IPS-NIHi11 (cell line): ENCODE measurements at regions not wholly inside any gene's neighbourhood (a gene's known extent, or its start where the extent isn't known, plus 50 kb on each side); places are given as distances from the start of the nearest gene placed in this dataset.
"Not testable (repeated sequence)": the region's sequence is repeated elsewhere in the genome, so short reads cannot be mapped to it uniquely, and the experiment has no call there.

ENCODE experiments used
- DNase-seq: peaks from one replicate; pipeline ENCODE4 v3.0.0; 2012; ENCODE audit warnings: mixed read lengths, low spot score

DNA sequence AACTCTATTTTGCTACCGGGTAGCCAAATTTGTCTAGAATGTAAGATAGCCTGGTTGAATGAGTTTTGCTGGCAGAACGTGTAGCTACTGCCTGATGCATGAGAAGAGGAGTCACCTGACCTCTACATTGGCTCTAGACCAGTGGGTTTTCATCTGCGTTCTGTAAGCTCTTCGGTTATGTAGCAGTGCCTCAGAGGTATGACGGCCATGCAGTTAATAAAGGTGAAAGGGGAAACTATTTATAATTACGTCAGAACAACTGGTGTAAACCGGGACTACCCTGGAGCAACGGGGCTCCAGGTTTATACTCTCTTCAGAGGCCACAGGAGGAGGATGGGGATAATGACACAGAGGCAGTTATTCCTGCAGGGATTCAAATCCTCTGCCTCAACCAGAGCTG, 173.4 kb upstream of the KITLG start:
- no peak for DNase-seq

DNA sequence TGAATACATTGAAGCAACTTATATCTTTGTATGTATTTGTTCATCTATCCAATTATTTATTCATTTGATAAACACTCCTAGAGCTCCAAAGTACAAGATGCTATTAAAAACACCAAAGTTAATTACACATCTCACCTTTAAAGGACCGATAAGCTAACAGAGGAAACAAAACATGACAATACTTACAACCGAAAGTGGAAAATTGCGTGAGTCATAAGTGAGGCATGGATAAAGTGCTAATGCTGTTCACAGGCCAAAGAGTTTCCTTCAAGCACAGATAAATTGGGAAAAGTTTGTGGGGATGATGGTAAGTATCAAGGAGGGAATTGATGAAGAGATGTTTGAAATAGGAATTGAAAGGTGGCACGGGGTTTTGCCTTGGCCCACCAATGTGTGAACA, 172.8 kb upstream of the KITLG start:
- no peak for DNase-seq

GRCh38 chr12:88752183-88752582, 171.9 kb upstream of the KITLG start:
- DNase-seq: no peak

- no peak for DNase-seq
Observed at GRCh38 chr12:88750867-88751543, 170.7 kb upstream of the KITLG start.

DNA sequence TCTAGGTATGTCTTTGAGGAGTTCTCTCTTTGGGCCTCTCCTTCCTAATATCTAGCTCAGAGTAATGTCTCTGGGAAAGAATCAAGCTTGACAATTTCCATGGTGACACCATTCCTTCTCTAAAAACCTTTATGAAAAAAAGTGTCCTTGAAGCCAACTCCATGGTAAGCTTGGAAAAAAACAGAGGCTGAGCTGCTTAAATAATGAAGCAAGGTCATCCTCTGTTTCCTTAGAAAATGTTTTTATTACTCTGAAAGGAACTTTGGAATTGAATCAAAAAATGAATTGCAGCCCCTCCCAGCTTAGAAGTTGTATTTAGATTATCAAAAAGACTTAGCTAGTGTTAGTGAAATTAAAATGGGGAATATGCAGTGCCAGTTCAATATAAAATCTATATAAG, 166.1 kb upstream of the KITLG start:
- no peak for DNase-seq

GRCh38 chr12:88743946-88744685, 163.8 kb upstream of the KITLG start:
- no peak for DNase-seq

GRCh38 chr12:88737838-88738472, 157.7 kb upstream of the KITLG start:
- no peak for DNase-seq

DNA sequence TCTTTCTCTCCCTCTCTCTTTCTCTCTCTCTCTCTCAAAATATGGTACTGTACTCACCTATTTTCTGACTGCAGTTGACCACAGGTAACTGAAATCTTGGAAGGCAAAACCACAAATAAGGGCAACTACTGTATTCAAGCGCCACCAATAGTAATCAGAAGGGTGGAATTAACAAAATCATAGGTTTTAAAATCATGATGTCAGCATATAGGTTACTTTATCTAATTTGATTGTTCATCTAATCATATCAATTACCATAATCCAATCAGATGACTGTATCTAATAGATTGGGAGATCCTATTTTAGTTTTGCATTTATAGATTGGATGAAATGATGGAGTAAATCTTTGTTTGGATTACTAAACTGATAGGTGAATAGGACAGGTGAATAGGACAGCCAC, 155.8 kb upstream of the KITLG start:
- no peak for DNase-seq

DNA sequence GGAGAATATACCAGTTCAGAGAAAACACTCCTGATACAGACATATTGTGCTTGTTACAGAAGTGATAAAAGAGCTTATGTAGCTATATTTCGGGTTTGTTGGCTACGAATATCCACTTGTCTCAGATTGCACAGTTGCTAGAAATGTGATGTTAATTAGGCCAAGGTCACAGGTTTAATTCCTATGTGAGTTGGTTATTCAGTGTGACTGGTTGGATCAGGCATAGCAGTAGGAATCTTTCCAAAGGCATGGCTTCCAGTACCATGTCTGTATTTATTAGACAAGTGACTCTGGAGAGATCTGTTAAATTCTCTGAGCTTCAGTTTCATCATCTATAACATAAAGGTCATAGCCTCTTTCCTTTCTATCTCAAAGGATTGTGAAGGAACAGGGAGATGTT, 152.7 kb upstream of the KITLG start:
- DNase-seq: no peak

- no peak for DNase-seq
Observed at GRCh38 chr12:88729196-88729595, 148.9 kb upstream of the KITLG start.

GRCh38 chr12:88726806-88727720, 146.8 kb upstream of the KITLG start:
- DNase-seq: no peak

DNA sequence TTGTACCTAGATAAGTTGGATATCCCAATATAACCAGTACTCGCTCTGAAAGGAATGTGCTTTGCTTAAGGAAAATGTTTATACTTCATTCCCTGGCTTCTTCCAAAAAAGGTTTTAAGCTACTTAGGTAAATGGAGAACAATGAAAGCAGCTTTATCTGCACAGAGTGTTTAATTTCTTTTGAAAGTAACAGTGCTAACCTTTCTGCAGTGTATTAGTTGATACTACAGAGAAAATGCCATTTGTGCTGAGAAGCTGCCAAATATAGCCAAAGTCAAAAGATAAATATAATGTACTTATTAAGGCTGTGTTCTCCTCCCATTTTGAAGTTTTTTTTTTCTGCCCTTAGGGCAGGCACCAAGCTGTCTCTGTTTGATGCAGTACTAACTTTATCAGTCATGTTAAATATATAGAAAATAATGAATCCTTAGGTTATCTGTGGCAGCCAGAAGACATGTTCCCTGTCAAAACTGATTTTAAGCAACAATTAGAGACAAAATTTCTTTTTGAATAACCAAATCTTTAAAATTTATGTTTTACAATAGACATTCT, 145.4 kb upstream of the KITLG start:
- DNase-seq: no peak

- no peak for DNase-seq
Observed at GRCh38 chr12:88723219-88723618, 142.9 kb upstream of the KITLG start.

GRCh38 chr12:88720785-88721650, 140.7 kb upstream of the KITLG start:
- DNase-seq: no peak

- DNase-seq: no peak
Observed at GRCh38 chr12:88720231-88720630, 140.0 kb upstream of the KITLG start.

- DNase-seq: no peak
Observed at GRCh38 chr12:88717188-88717587, 136.9 kb upstream of the KITLG start.

DNA sequence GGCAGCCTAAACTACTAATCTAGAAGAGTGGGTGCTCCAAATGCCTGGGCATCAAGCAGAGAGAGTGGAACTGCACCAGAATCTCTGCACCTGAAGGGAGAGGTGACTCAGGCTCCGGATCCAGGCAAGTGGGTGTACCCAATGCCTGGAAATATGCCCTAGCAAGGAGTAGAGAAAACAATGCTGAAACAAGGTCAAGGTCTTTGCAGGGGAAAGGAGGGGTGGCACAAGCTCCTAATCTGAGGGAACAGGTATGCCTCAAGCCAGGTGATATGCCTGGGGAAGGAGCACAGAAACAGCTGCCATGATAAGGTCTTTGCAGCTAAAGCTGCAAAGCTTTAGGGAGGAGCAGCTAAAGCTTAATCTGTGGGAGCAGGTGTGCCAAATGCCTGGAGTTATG, 136.0 kb upstream of the KITLG start:
- DNase-seq: no peak

DNA sequence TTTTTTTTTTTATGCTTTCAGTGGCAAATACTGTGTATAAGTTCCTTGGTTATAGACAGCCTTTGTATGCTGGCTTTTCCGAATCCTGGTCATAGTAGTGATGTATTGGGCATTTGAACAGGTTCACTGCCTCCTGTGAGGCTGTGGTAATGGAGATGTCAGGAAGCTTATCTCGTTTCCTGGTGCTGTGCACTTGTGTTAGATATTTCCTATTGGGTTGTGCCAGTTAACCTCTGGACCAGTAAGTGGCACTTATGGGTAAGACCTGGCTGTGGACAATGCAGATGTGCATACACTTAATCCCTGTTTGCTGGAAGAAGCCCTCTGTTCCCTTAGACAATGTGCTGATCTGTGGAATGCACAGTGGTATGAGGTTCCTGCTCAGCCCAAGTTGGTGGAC, 135.4 kb upstream of the KITLG start:
- DNase-seq: no peak

DNA sequence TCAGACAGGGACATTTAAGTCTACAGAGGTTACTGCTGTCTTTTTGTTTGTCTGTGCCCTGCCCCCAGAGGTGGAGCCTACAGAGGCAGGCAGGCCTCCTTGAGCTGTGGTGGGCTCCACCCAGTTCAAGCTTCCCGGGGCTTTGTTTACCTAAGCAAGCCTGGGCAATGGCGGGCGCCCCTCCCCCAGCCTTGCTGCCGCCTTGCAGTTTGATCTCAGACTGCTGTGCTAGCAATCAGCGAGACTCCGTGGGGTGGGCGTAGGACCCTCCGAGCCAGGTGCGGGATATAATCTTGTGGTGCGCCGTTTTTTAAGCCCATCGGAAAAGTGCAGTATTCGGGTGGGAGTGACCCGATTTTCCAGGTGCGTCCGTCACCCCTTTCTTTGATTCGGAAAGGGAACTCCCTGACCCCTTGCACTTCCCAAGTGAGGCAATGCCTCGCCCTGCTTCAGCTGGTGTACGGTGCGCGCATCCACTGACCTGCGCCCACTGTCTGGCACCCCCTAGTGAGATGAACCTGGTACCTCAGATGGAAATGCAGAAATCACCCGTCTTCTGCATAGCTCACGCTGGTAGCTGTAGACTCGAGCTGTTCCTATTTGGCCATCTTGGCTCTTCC, 134.1 kb upstream of the KITLG start:
- not testable (repeated sequence) for DNase-seq

DNA sequence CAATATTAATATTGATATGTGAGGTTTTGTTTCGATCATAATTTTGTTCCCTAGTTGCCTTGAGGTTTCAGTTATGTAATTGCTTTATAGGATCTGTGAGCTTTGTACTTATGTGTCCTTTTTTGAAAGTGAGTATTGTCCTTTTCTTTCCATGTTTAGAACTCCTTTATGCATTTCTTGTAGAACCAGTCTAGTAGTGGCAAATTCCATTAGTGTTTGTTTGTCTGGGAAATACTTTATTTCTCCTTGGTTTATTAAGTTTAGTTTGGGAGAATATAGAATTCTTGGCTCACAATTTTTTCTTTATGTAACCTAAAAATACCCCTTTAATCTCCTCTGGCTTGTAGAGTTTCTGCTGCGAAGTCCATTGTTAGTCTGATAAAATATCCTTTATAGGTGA, 127.5 kb upstream of the KITLG start:
- DNase-seq: no peak

DNA sequence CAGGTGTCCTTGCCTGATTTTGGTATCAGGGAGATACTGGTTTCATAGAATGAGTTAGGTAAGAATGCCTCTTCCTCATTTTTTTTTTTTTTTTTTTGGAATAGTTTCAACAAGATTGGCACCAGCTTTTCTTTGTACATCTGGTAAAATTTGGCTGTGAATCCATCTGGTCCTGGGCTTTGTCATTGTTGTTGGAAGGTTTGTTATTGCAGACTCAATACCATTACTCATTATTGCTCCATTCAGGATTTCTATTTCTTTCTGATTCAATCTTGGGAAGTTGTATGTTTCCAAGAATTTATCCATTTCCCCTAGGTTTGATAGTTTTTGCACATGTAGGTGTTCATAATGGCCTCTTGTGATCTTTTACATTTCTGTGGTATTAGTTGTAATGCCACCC, 126.0 kb upstream of the KITLG start:
- DNase-seq: no peak
